ENCODE measurements at regions not wholly inside any gene's neighbourhood (a gene's known extent, or its start where the extent isn't known, plus 50 kb on each side); places are given as distances from the start of the nearest gene placed in this dataset.

- TF ChIP-seq ZNF274 (IDR thresholded peaks at IDR 0.05; ENCODE audit: low read depth, low read length) (no peak), YY1 (IDR thresholded peaks at IDR 0.05; ENCODE audit: insufficient read depth, insufficient read length) (no peak), SUZ12 (IDR thresholded peaks at IDR 0.05; ENCODE audit: extremely low read depth, insufficient read depth, insufficient read length) (no peak)
These were observed 109.8 kb downstream of the ADCYAP1 start for GRCh38 chr18:1014509-1014908.

Measured in NT2/D1 (cell line).